GM18498 (cell line): ENCODE measurements at regions not wholly inside any gene's neighbourhood (a gene's known extent, or its start where the extent isn't known, plus 50 kb on each side); places are given as distances from the start of the nearest gene placed in this dataset.

Experiments used
- ATAC-seq: cut with Tn5 transposase; IDR thresholded peaks from one replicate; pipeline ENCODE4 v1.9.1; 2021; ENCODE audit warnings: mild to moderate bottlenecking, moderate library complexity; ENCODE audit not compliant: unreplicated experiment

DNA sequence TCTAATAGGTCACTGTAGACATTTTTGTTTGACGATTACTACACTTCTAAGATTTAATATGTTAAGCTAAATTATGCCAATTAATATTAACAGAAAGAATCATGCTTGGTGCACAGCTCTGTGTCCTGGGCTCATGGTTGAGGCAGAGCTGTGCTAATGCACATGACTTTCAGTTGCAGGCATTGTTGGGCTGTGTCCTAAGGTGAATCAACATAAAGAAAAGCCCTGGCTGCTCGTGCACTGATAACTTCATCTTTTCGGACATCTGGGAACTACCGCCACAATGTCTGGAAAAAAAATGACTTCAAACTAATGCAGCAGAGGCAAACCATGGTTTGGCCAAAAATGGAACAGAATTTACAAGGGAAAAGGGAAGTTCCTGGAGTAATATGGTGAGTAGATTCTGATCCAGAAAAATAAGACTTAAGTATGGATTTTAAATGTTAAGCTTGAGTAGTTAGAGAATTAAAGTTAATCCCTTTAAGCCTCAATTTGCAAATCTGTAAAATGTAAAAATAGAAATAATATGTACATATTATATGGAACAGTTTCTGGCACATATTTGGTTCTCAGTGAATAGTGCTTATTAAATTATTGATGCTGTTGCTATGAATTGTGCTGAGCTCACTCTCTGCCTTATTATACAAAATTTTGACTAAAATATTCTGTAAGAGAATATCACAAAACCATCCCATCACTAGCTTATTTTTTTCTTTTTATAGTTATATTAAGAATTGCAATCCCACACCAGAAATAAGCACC, 186.1 kb downstream of the BRINP2 start:
- no peak for ATAC-seq

DNA sequence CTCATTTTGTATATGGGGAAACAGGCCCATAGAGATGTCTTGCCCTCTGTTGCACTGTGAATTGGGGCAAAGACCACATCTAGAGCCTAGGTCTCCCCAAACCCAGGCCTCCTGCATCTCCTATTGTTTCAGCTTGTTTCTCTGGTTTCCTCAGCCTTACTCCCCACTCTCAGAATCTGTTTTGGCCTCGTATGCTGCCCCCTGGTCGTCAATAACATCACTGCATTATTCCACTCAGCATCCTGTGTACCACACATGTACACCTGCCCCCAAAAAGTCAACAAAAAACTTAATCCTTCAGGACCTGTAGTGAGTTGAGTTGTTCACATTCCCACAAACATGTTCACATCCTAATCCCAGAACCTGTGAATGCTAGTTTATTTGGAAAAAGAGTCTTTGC, 184.8 kb downstream of the BRINP2 start:
- peak; percentile 53 for ATAC-seq

DNA sequence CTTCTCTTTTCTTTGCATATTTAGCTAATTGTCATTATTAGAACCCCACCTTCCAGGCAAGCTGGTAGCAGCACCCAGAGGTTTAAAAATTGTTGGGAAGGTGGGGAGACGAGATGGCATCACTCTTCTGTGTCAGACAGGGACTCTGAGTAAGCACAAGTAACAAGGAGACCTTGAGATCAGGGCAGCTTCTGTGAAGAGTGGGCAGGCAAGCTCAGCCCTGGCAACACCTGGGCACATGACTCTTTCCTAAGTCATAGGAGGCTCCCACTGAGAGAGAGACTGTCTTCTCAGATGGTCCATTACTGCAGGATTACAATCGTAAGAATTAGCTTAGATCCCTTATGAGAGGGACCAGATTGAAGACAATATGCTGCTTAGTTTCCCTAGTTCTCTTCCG, 183.5 kb downstream of the BRINP2 start:
- no peak for ATAC-seq

- no peak for ATAC-seq
These were observed 180.8 kb downstream of the BRINP2 start for GRCh38 chr1:177351361-177352108.

- ATAC-seq = no peak
These were observed 176.1 kb downstream of the BRINP2 start for GRCh38 chr1:177346790-177347359.

DNA sequence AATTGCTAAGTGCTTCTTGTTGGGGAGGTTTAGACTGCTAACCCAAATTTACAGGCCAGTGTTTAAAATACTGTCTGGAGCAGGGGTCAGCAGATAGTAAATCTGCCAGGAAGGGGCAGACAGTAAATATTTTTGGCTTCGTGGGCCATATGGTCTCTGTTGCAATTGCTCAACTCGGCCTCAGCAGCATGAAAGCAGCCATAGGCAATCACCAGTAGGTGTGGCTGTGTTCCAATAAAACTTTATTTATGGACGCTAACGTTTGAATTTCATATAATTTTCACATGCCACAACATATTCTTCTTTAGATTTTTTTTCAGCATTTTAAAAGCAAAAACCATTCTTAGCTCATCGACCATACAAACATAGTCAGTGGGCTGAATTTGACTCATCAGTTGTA, 172.7 kb downstream of the BRINP2 start:
- ATAC-seq = no peak

DNA sequence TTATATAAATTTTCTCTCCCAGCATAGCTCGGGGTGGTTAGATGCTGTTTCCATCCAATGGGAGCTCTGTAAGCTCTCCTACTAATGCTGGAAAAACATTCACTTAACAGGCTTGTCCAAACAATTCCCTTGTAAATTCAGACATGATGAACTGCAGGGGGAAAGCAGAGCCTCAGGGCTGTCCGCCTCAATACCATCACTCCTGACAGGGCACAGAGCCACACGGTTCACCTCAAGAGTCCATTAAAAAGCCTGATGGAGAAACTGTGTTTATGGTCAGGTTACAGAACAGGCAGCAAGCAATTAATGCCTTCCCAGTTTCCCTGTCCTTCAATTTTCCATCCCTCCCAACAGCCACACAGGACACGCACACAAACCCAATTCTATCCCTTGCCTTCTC, 171.0 kb downstream of the BRINP2 start:
- no peak for ATAC-seq

GRCh38 chr1:177340601-177341067, 169.9 kb downstream of the BRINP2 start:
- ATAC-seq = no peak

DNA sequence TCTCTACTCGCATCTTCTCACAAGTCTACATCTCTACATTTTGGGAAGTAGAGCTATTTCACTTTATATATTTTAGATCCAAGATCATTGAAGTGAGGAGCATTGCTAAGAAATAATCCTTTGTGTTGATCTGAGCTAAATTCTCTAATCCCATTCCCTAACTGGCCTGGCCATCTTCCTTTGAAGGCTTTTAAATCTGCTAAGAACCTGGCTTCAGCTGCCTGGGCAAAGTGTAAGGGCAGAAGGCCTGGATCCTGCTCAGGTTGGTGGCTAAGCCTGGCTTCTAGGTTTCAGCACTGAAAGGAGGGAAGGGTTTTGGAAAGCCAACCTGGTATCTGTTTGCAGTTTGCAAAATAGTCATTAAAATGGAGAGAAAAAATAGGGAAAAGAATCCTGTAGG, 167.6 kb downstream of the BRINP2 start:
- no peak for ATAC-seq

- ATAC-seq = no peak
These were observed 164.1 kb downstream of the BRINP2 start for GRCh38 chr1:177334903-177335302.

- ATAC-seq = no peak
These were observed 163.3 kb downstream of the BRINP2 start for GRCh38 chr1:177333936-177334595.
